HepG2 (cell line): ENCODE measurements at regions not wholly inside any gene's neighbourhood (a gene's known extent, or its start where the extent isn't known, plus 50 kb on each side); places are given as distances from the start of the nearest gene placed in this dataset.

ENCODE experiments used
- ATAC-seq: fragments of 200-7000 bp; cut with Tn5 transposase; 3 replicates; pipeline ENCODE4 v1.9.1; 2020; ENCODE audit warnings: mild to moderate bottlenecking, moderate library complexity
- BruUV-seq: library from RNA; stranded (reverse); fragments of 400-500 nt; replicated peaks from 2 replicates; lab custom pipeline; 2021; lab: Mats Ljungman, UMichigan
- CTCF ChIA-PET: fragments of 300-600 bp; formaldehyde crosslinking; extraction: SDS; loops from one replicate; lab custom pipeline; 2021; ENCODE audit warnings: low total read pairs, inconsistent platforms, low intra/inter-chr PET ratio; lab: Yijun Ruan, JAX
- POLR2A ChIA-PET: fragments of 350-600 bp; sonication (Branson Sonifier 250); formaldehyde crosslinking; loops from one replicate; lab custom pipeline; 2020; ENCODE audit warnings: antibody characterized with exemption, inconsistent platforms; lab: Yijun Ruan, JAX
- DNase-seq: peaks from one replicate; pipeline ENCODE4 v3.0.0-alpha.2; 2015; ENCODE audit warnings: low spot score
- FAIRE-seq: peaks from 3 replicates; lab custom pipeline; 2011; peaks lifted over from hg19 to GRCh38; lab: Jason Lieb, UNC
- H2AFZ ChIP-seq: one replicate; pipeline ENCODE4 v1.6.1; 2011; ENCODE audit warnings: low read length, inconsistent platforms
- H3K27ac ChIP-seq: fragments of 300-600 bp; 3 replicates; pipeline ENCODE4 v1.8.0; 2011; ENCODE audit warnings: mixed run types, mild to moderate bottlenecking, mixed read lengths, low read length, inconsistent platforms; ENCODE audit not compliant: insufficient read depth; ENCODE audit errors: extremely low read length
- H3K27me3 ChIP-seq, 2 experiments: fragments of 200-600 bp in 1 of 2; 2 replicates in 1 of 2; 3 replicates in 1 of 2; pipeline versions ENCODE4 v1.6.0 to v1.8.0; 2011; ENCODE audit warnings: low read length in 2 of 2, mild to moderate bottlenecking in 2 of 2, moderate library complexity in 2 of 2, inconsistent platforms in 1 of 2; ENCODE audit not compliant: insufficient read depth in 2 of 2, control insufficient read depth in 1 of 2
- H3K36me3 ChIP-seq, 2 experiments: fragments of 200-600 bp in 1 of 2; replicated peaks in 1 of 2; 2 replicates in 1 of 2; 3 replicates in 1 of 2; pipeline versions ENCODE4 v1.5.1 to v1.8.0; 2011; ENCODE audit warnings: low read length in 2 of 2, inconsistent platforms in 1 of 2; ENCODE audit not compliant: insufficient read depth in 2 of 2, control insufficient read depth in 1 of 2
- H3K4me1 ChIP-seq: 2 replicates; pipeline ENCODE4 v1.5.1; 2012; ENCODE audit warnings: low read length, inconsistent platforms; ENCODE audit not compliant: insufficient read depth
- H3K4me2 ChIP-seq: 2 replicates; pipeline ENCODE4 v1.6.0; 2011; ENCODE audit warnings: low read depth, low read length, inconsistent platforms
- H3K4me3 ChIP-seq, 3 experiments: fragments of 200-600 bp in 1 of 3; sonication (generic), shearing (Covaris generic) in 1 of 3; replicated peaks in 1 of 3; 2 replicates each; pipeline ENCODE4 v1.5.1; 2011 to 2016; ENCODE audit warnings: low read length in 3 of 3, inconsistent platforms in 2 of 3, low read depth in 2 of 3, mild to moderate bottlenecking in 2 of 3, control low read depth in 1 of 3, mixed read lengths in 1 of 3; ENCODE audit not compliant: insufficient read depth in 1 of 3
- H3K79me2 ChIP-seq: one replicate; pipeline ENCODE4 v1.6.1; 2011; ENCODE audit warnings: low read length, inconsistent platforms; ENCODE audit not compliant: insufficient read depth
- H3K9ac ChIP-seq: 2 replicates; pipeline ENCODE4 v1.6.0; 2011; ENCODE audit warnings: mild to moderate bottlenecking, low read depth, low read length, inconsistent platforms; ENCODE audit not compliant: insufficient read depth
- H3K9me3 ChIP-seq: 2 replicates; pipeline ENCODE4 v1.5.1; 2012; ENCODE audit warnings: mild to moderate bottlenecking, low read length
- H4K20me1 ChIP-seq: 2 replicates; pipeline ENCODE4 v1.6.0; 2011; ENCODE audit warnings: inconsistent platforms, mild to moderate bottlenecking, low read length, moderate library complexity; ENCODE audit not compliant: insufficient read depth
- ETV6 ChIP-seq: sonication (generic); formaldehyde crosslinking; conservative IDR thresholded peaks from 2 replicates; pipeline ENCODE4 v1.4.0; 2020; ENCODE audit warnings: missing genetic modification reagents
- GPBP1L1 ChIP-seq: sonication (generic); formaldehyde crosslinking; IDR thresholded peaks from 2 replicates; pipeline ENCODE4 v1.5.0; 2020; ENCODE audit warnings: mild to moderate bottlenecking, missing genetic modification reagents
- JUN ChIP-seq: sonication (generic); formaldehyde crosslinking; IDR thresholded peaks from 2 replicates; pipeline ENCODE4 v1.4.0; 2020; ENCODE audit warnings: mild to moderate bottlenecking, missing genetic modification reagents
- KAT2B ChIP-seq: fragments of 150-350 bp; IDR thresholded peaks from 2 replicates; pipeline ENCODE4 v1.6.1; 2014; ENCODE audit warnings: low read depth, low read length, borderline replicate concordance
- MBNL3 ChIP-seq: fragments of 250-450 bp; sonication (Bioruptor Pico); conservative IDR thresholded peaks from 2 replicates; pipeline ENCODE4 v1.8.0; 2022; ENCODE audit warnings: mild to moderate bottlenecking, inconsistent platforms
- NFE2 ChIP-seq: sonication (generic); formaldehyde crosslinking; IDR thresholded peaks from 2 replicates; pipeline ENCODE4 v1.4.0; 2020; ENCODE audit warnings: missing genetic modification reagents
- POLR2AphosphoS5 ChIP-seq: IDR thresholded peaks from 2 replicates; pipeline ENCODE4 v1.6.1; 2012; ENCODE audit warnings: low read depth, low read length
- SYNCRIP ChIP-seq: fragments of 200-400 bp; formaldehyde crosslinking; IDR thresholded peaks from 2 replicates; pipeline ENCODE4 v1.6.1; 2018; ENCODE audit warnings: mild to moderate bottlenecking, low read depth, low read length; ENCODE audit not compliant: insufficient read depth
- YEATS2 ChIP-seq: sonication (generic); formaldehyde crosslinking; IDR thresholded peaks from 2 replicates; pipeline ENCODE4 v1.4.0; 2020; ENCODE audit warnings: missing genetic modification reagents, borderline replicate concordance
- ZBTB3 ChIP-seq: sonication (generic); formaldehyde crosslinking; IDR thresholded peaks from 2 replicates; pipeline ENCODE4 v1.4.0; 2020; ENCODE audit warnings: low read depth, mild to moderate bottlenecking, moderate library complexity, missing genetic modification reagents, borderline replicate concordance
- ZBTB4 ChIP-seq: sonication (generic); formaldehyde crosslinking; IDR thresholded peaks from 2 replicates; pipeline ENCODE4 v1.4.0; 2020; ENCODE audit warnings: missing genetic modification reagents, mild to moderate bottlenecking, borderline replicate concordance
- ZFX ChIP-seq: sonication (generic); formaldehyde crosslinking; IDR thresholded peaks from 2 replicates; pipeline ENCODE4 v1.4.0; 2020; ENCODE audit warnings: mild to moderate bottlenecking, low read depth, missing genetic modification reagents, moderate library complexity
- ZKSCAN5 ChIP-seq: sonication (generic); formaldehyde crosslinking; IDR thresholded peaks from 2 replicates; pipeline ENCODE4 v1.5.1; 2020; ENCODE audit warnings: mild to moderate bottlenecking, missing genetic modification reagents
- ZKSCAN8 ChIP-seq: IDR thresholded peaks from 2 replicates; pipeline ENCODE4 v1.6.1; 2016; ENCODE audit warnings: borderline replicate concordance, missing genetic modification reagents, missing compliant biosample characterization
- ZNF484 ChIP-seq: sonication (generic); formaldehyde crosslinking; IDR thresholded peaks from 2 replicates; pipeline ENCODE4 v1.5.1; 2020; ENCODE audit warnings: mild to moderate bottlenecking, low read depth, missing genetic modification reagents, borderline replicate concordance
- ZNF530 ChIP-seq: sonication (generic); formaldehyde crosslinking; IDR thresholded peaks from 2 replicates; pipeline ENCODE4 v1.5.0; 2020; ENCODE audit warnings: low read depth, mild to moderate bottlenecking, missing genetic modification reagents
- ZNF589 ChIP-seq: sonication (generic); formaldehyde crosslinking; conservative IDR thresholded peaks from 2 replicates; pipeline ENCODE4 v1.8.0; 2022; ENCODE audit warnings: mild to moderate bottlenecking, moderate library complexity, missing genetic modification reagents
- ZSCAN9 ChIP-seq: IDR thresholded peaks from 2 replicates; pipeline ENCODE4 v1.6.1; 2016; ENCODE audit warnings: borderline replicate concordance
- WGBS: methylation state at CpG from one replicate; pipeline ENCODE4 v1.1.6; 2017; ENCODE audit warnings: low lambda C conversion rate; 5-methylcytosine and 5-hydroxymethylcytosine counted together
- in situ Hi-C: cut with HindIII; loops from 2 replicates; pipeline ENCODE4 v1.10.0; 2017; ENCODE audit warnings: low pct_unique_long_range_greater_than_20kb; ENCODE audit not compliant: extremely low pct_ligation_motif_present
- intact Hi-C: fragments of 100-400 bp; cut with micrococcal nuclease; formaldehyde crosslinking; loops from one replicate; pipeline ENCODE4 v1.10.0; 2022; ENCODE audit not compliant: unreplicated experiment
- TF ChIP-seq, protein P1 (sequence below): sonication (generic); formaldehyde crosslinking; IDR thresholded peaks from 2 replicates; pipeline ENCODE4 v1.4.0; 2020; ENCODE audit warnings: low read depth, mild to moderate bottlenecking, missing genetic modification reagents

DNA sequence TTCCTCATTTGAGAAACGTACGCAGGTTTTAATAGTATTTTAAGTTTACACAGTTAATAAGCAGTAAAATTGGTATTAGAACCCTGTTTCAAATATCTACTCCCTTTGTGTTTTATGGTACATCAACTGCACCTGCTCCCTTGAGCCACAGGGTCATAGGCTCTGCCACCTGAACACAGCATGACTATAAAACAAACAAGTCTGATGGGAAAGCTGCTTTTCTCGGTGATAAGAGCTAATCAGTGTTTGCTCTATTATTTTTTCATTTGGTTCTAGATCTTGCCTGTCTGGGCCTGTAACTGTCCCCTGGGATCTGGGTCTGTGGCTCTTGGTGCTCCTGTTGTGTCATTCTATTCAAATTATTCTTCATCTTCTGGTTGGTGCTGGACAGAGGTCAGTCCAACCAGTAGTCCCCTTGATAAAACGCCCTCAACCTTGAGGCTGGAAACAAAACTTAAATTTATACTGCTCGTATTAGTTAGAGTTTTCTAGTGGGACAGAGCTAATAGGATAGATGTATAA lies 314.8 kb upstream of the LRP1B start (continued):
- TF ChIP-seq GPBP1L1 (CRISPR knock-in tag) (no peak), ZBTB3 (CRISPR knock-in tag) (no peak), ZKSCAN8 (CRISPR knock-in tag) (no peak), NFE2 (CRISPR knock-in tag) (no peak), ZKSCAN5 (CRISPR knock-in tag) (no peak), ZFX (CRISPR knock-in tag) (no peak), ZNF484 (CRISPR knock-in tag) (no peak), ZNF589 (CRISPR knock-in tag) (no peak), JUN (no peak), YEATS2 (no peak), SYNCRIP (no peak), KAT2B (no peak), ETV6 (CRISPR knock-in tag) (no peak)

DNA sequence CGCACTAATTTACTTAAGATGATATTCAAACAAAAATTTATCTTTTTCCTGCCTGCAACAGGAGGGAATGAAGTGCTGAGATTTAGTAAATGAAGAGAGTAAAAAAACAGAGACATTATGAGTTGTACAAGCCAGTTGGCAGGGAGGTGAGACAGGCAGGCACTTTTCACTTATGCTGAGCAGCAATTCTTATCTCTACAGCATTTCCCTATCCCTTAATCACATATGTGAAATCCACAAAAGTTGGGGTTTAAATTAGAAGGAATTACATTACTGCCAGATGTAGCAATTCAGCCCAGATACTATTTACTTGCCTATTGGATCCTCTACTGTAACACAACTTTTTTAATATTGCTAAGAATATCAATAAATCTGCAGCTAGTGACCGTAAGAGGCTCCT lies 314.2 kb upstream of the LRP1B start:
- Histone ChIP-seq H3K27me3 (no peaks in the 10 kb centered on the region), H2AFZ (no peak overlapping the region), H3K9ac (no peak overlapping the region), H3K4me3 (no peak overlapping the region), H3K27ac (no peak overlapping the region), H3K36me3 (no peaks in the 10 kb centered on the region), H3K4me1 (no peaks in the 10 kb centered on the region), H3K9me3 (no peaks in the 10 kb centered on the region), H4K20me1 (no peaks in the 10 kb centered on the region), H3K79me2 (no peaks in the 10 kb centered on the region), H3K4me2 (no peak overlapping the region)
- no peak for TF ChIP-seq ZNF530 (CRISPR knock-in tag)
- TF ChIP-seq, protein P1, sequence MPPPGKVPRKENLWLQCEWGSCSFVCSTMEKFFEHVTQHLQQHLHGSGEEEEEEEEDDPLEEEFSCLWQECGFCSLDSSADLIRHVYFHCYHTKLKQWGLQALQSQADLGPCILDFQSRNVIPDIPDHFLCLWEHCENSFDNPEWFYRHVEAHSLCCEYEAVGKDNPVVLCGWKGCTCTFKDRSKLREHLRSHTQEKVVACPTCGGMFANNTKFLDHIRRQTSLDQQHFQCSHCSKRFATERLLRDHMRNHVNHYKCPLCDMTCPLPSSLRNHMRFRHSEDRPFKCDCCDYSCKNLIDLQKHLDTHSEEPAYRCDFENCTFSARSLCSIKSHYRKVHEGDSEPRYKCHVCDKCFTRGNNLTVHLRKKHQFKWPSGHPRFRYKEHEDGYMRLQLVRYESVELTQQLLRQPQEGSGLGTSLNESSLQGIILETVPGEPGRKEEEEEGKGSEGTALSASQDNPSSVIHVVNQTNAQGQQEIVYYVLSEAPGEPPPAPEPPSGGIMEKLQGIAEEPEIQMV, result no peak
- TF ChIP-seq ZSCAN9 (CRISPR knock-in tag), result no peak
- no peak for TF ChIP-seq ZBTB4 (CRISPR knock-in tag)
- TF ChIP-seq MBNL3 (CRISPR knock-in tag), result no peak
- no peak for TF ChIP-seq POLR2AphosphoS5
- intact Hi-C loops, result no loop called here
- BruUV-seq, result no TSS peak
- WGBS, result 13% methylated on average over 2 of the region's 2 CpGs
- POLR2A ChIA-PET, result no interaction called here
- in situ Hi-C loops, result no loop called here
- FAIRE-seq (no peak), DNase-seq (no peak), ATAC-seq (no peak)
- CTCF ChIA-PET, result no interaction called here
